ENCODE measurements at regions not wholly inside any gene's neighbourhood (a gene's known extent, or its start where the extent isn't known, plus 50 kb on each side); places are given as distances from the start of the nearest gene placed in this dataset.

GRCh38 chr9:134214386-134214765 lies 50.0 kb upstream of the RNU6ATAC start:
- DNase-seq (peak; percentile 14), ATAC-seq (no peak)
- no peaks in the 10 kb centered on the region for H3K36me3 Mint-ChIP-seq (ENCODE audit: low read depth)
- H3K4me1 Mint-ChIP-seq = no peaks in the 10 kb centered on the region
- no peak overlapping the region for H3K27ac Mint-ChIP-seq
- no peaks in the 10 kb centered on the region for H3K27me3 Mint-ChIP-seq
- no peak overlapping the region for H3K4me3 Mint-ChIP-seq
- no peaks in the 10 kb centered on the region for H3K9me3 Mint-ChIP-seq

- Mint-ChIP-seq H3K9me3 (no peaks in the 10 kb centered on the region), H3K36me3 (ENCODE audit: low read depth) (no peaks in the 10 kb centered on the region), H3K27me3 (no peaks in the 10 kb centered on the region), H3K4me1 (no peaks in the 10 kb centered on the region), H3K4me3 (no peak overlapping the region), H3K27ac (no peak overlapping the region)
- DNase-seq (no peak), ATAC-seq (no peak)
These were observed 50.5 kb upstream of the RNU6ATAC start for GRCh38 chr9:134214766-134215419.

- Mint-ChIP-seq H3K27me3 (no peaks in the 10 kb centered on the region), H3K27ac (no peak overlapping the region), H3K9me3 (no peaks in the 10 kb centered on the region), H3K4me1 (no peaks in the 10 kb centered on the region), H3K4me3 (no peak overlapping the region), H3K36me3 (ENCODE audit: low read depth) (no peaks in the 10 kb centered on the region)
- no peak for ATAC-seq
- DNase-seq = no peak
These were observed 51.0 kb upstream of the RNU6ATAC start for GRCh38 chr9:134215420-134215698.

GRCh38 chr9:134215699-134216448 lies 51.5 kb upstream of the RNU6ATAC start:
- H3K4me1 Mint-ChIP-seq = no peaks in the 10 kb centered on the region
- no peak overlapping the region for H3K4me3 Mint-ChIP-seq
- H3K27ac Mint-ChIP-seq = no peak overlapping the region
- H3K9me3 Mint-ChIP-seq = no peaks in the 10 kb centered on the region
- no peaks in the 10 kb centered on the region for H3K36me3 Mint-ChIP-seq (ENCODE audit: low read depth)
- no peak for DNase-seq
- no peak for ATAC-seq
- no peaks in the 10 kb centered on the region for H3K27me3 Mint-ChIP-seq

- no peak overlapping the region for H3K27ac Mint-ChIP-seq
- H3K27me3 Mint-ChIP-seq = no peaks in the 10 kb centered on the region
- ATAC-seq = no peak
- H3K4me3 Mint-ChIP-seq = no peak overlapping the region
- H3K9me3 Mint-ChIP-seq = no peaks in the 10 kb centered on the region
- no peaks in the 10 kb centered on the region for H3K36me3 Mint-ChIP-seq (ENCODE audit: low read depth)
- no peaks in the 10 kb centered on the region for H3K4me1 Mint-ChIP-seq
- DNase-seq = no peak
These were observed 52.1 kb upstream of the RNU6ATAC start for GRCh38 chr9:134216449-134216951.

- Mint-ChIP-seq H3K36me3 (ENCODE audit: low read depth) (no peaks in the 10 kb centered on the region), H3K4me3 (no peak overlapping the region), H3K27ac (no peak overlapping the region), H3K4me1 (no peaks in the 10 kb centered on the region), H3K27me3 (no peaks in the 10 kb centered on the region), H3K9me3 (no peaks in the 10 kb centered on the region)
- no peak for DNase-seq
- no peak for ATAC-seq
These were observed 52.6 kb upstream of the RNU6ATAC start for GRCh38 chr9:134216961-134217360.

- Mint-ChIP-seq H3K36me3 (ENCODE audit: low read depth) (no peaks in the 10 kb centered on the region), H3K9me3 (no peaks in the 10 kb centered on the region), H3K4me1 (no peaks in the 10 kb centered on the region), H3K27me3 (no peaks in the 10 kb centered on the region), H3K4me3 (no peak overlapping the region), H3K27ac (no peak overlapping the region)
- ATAC-seq (no peak), DNase-seq (no peak)
These were observed 53.3 kb upstream of the RNU6ATAC start for GRCh38 chr9:134217431-134218210.

- Mint-ChIP-seq H3K27ac (no peak overlapping the region), H3K27me3 (no peaks in the 10 kb centered on the region), H3K4me3 (no peak overlapping the region), H3K4me1 (no peaks in the 10 kb centered on the region), H3K9me3 (no peaks in the 10 kb centered on the region), H3K36me3 (ENCODE audit: low read depth) (no peaks in the 10 kb centered on the region)
- DNase-seq (no peak), ATAC-seq (no peak)
These were observed 53.9 kb upstream of the RNU6ATAC start for GRCh38 chr9:134218230-134218629.

GRCh38 chr9:134219646-134220060 lies 55.3 kb upstream of the RNU6ATAC start:
- H3K27me3 Mint-ChIP-seq = no peaks in the 10 kb centered on the region
- no peak overlapping the region for H3K4me3 Mint-ChIP-seq
- DNase-seq (no peak), ATAC-seq (no peak)
- H3K4me1 Mint-ChIP-seq = no peaks in the 10 kb centered on the region
- H3K9me3 Mint-ChIP-seq = no peaks in the 10 kb centered on the region
- no peak overlapping the region for H3K27ac Mint-ChIP-seq
- no peaks in the 10 kb centered on the region for H3K36me3 Mint-ChIP-seq (ENCODE audit: low read depth)

- DNase-seq (no peak), ATAC-seq (no peak)
- H3K4me1 Mint-ChIP-seq = no peaks in the 10 kb centered on the region
- H3K36me3 Mint-ChIP-seq (ENCODE audit: low read depth) = no peaks in the 10 kb centered on the region
- no peaks in the 10 kb centered on the region for H3K9me3 Mint-ChIP-seq
- no peak overlapping the region for H3K4me3 Mint-ChIP-seq
- no peak overlapping the region for H3K27ac Mint-ChIP-seq
- no peaks in the 10 kb centered on the region for H3K27me3 Mint-ChIP-seq
These were observed 55.9 kb upstream of the RNU6ATAC start for GRCh38 chr9:134220311-134220710.

- no peaks in the 10 kb centered on the region for H3K36me3 Mint-ChIP-seq (ENCODE audit: low read depth)
- ATAC-seq = no peak
- no peak overlapping the region for H3K4me3 Mint-ChIP-seq
- no peak overlapping the region for H3K27ac Mint-ChIP-seq
- no peak for DNase-seq
- no peaks in the 10 kb centered on the region for H3K9me3 Mint-ChIP-seq
- H3K27me3 Mint-ChIP-seq = no peaks in the 10 kb centered on the region
- H3K4me1 Mint-ChIP-seq = no peaks in the 10 kb centered on the region
These were observed 57.1 kb upstream of the RNU6ATAC start for GRCh38 chr9:134221273-134222017.

- no peak overlapping the region for H3K27ac Mint-ChIP-seq
- H3K9me3 Mint-ChIP-seq = no peaks in the 10 kb centered on the region
- DNase-seq (no peak), ATAC-seq (no peak)
- no peaks in the 10 kb centered on the region for H3K4me1 Mint-ChIP-seq
- no peak overlapping the region for H3K4me3 Mint-ChIP-seq
- H3K36me3 Mint-ChIP-seq (ENCODE audit: low read depth) = no peaks in the 10 kb centered on the region
- no peaks in the 10 kb centered on the region for H3K27me3 Mint-ChIP-seq
These were observed 57.7 kb upstream of the RNU6ATAC start for GRCh38 chr9:134222018-134222573.

- H3K4me3 Mint-ChIP-seq = no peak overlapping the region
- H3K27me3 Mint-ChIP-seq = no peaks in the 10 kb centered on the region
- no peak for DNase-seq
- no peak overlapping the region for H3K27ac Mint-ChIP-seq
- no peaks in the 10 kb centered on the region for H3K36me3 Mint-ChIP-seq (ENCODE audit: low read depth)
- ATAC-seq = no peak
- H3K4me1 Mint-ChIP-seq = no peaks in the 10 kb centered on the region
- H3K9me3 Mint-ChIP-seq = no peaks in the 10 kb centered on the region
These were observed 58.7 kb upstream of the RNU6ATAC start for GRCh38 chr9:134223091-134223490.

- ATAC-seq (no peak), DNase-seq (no peak)
- Mint-ChIP-seq H3K27ac (no peak overlapping the region), H3K9me3 (no peaks in the 10 kb centered on the region), H3K36me3 (ENCODE audit: low read depth) (no peaks in the 10 kb centered on the region), H3K4me1 (no peaks in the 10 kb centered on the region), H3K4me3 (no peak overlapping the region), H3K27me3 (no peaks in the 10 kb centered on the region)
These were observed 59.3 kb upstream of the RNU6ATAC start for GRCh38 chr9:134223591-134224122.

Measured in activated naive CD8-positive, alpha-beta T cell treated with anti-CD3 and anti-CD28 coated beads, Interleukin-2, amount 50 U/mL, for 24 hours (primary cell).